Activated T-helper 1 cell treated with anti-CD3 and anti-CD28 coated beads, Interleukin-12 subunit alpha, Interleukin-12 subunit beta, Interleukin-2, Interleukin-4 antibody, amounts not matched to agents 30 ng/mL and 10 ng/mL and 1 ng/mL, durations not matched to agents 14 hours and 24 hours and 36 hours (primary cell): ENCODE measurements at regions not wholly inside any gene's neighbourhood (a gene's known extent, or its start where the extent isn't known, plus 50 kb on each side); places are given as distances from the start of the nearest gene placed in this dataset.

Experiments
- DNase-seq: peaks from one replicate; pipeline ENCODE4 v3.0.0; 2021; ENCODE audit warnings: low spot score
- H3K27ac Mint-ChIP-seq: one replicate; pipeline ENCODE4 v1.8.0; 2021; ENCODE audit warnings: mild to moderate bottlenecking, mixed read lengths
- H3K27me3 Mint-ChIP-seq: one replicate; pipeline ENCODE4 v1.8.0; 2022; ENCODE audit warnings: mild to moderate bottlenecking, moderate library complexity, mixed read lengths; ENCODE audit not compliant: insufficient read depth
- H3K36me3 Mint-ChIP-seq: one replicate; pipeline ENCODE4 v1.8.0; 2021; ENCODE audit warnings: low read depth, mixed read lengths
- H3K4me1 Mint-ChIP-seq: one replicate; pipeline ENCODE4 v1.8.0; 2021; ENCODE audit warnings: low read depth, mixed read lengths
- H3K4me3 Mint-ChIP-seq: one replicate; pipeline ENCODE4 v1.8.0; 2021; ENCODE audit warnings: mild to moderate bottlenecking, moderate library complexity, mixed read lengths
- H3K9me3 Mint-ChIP-seq: one replicate; pipeline ENCODE4 v1.8.0; 2021; ENCODE audit warnings: mixed read lengths
- intact Hi-C: fragments of 100-400 bp; cut with micrococcal nuclease; formaldehyde crosslinking; loops from one replicate; pipeline ENCODE4 v1.15.1; 2024

- H3K4me3 Mint-ChIP-seq, result no peak overlapping the region
- no peak for DNase-seq
- H3K9me3 Mint-ChIP-seq, result no peaks in the 10 kb centered on the region
- no peaks in the 10 kb centered on the region for H3K4me1 Mint-ChIP-seq
- H3K27me3 Mint-ChIP-seq, result peaks cover 4% of the 10 kb centered on the region
- no peaks in the 10 kb centered on the region for H3K36me3 Mint-ChIP-seq
- intact Hi-C loops, result no loop called here
- H3K27ac Mint-ChIP-seq, result no peak overlapping the region
Observed at GRCh38 chr13:75934889-75935288, 298.8 kb downstream of the LMO7 start.

GRCh38 chr13:75932636-75933035, 296.5 kb downstream of the LMO7 start:
- peaks cover 2% of the 10 kb centered on the region for H3K27me3 Mint-ChIP-seq
- intact Hi-C loops, result no loop called here
- H3K4me1 Mint-ChIP-seq, result no peaks in the 10 kb centered on the region
- no peaks in the 10 kb centered on the region for H3K9me3 Mint-ChIP-seq
- no peaks in the 10 kb centered on the region for H3K36me3 Mint-ChIP-seq
- H3K27ac Mint-ChIP-seq, result no peak overlapping the region
- H3K4me3 Mint-ChIP-seq, result no peak overlapping the region
- DNase-seq, result no peak

GRCh38 chr13:75931116-75931515, 295.0 kb downstream of the LMO7 start:
- Mint-ChIP-seq H3K36me3 (no peaks in the 10 kb centered on the region), H3K27me3 (peaks cover 2% of the 10 kb centered on the region), H3K4me3 (no peak overlapping the region), H3K27ac (no peak overlapping the region), H3K9me3 (no peaks in the 10 kb centered on the region), H3K4me1 (no peaks in the 10 kb centered on the region)
- no peak for DNase-seq
- intact Hi-C loops, result no loop called here

- H3K27me3 Mint-ChIP-seq, result no peaks in the 10 kb centered on the region
- H3K9me3 Mint-ChIP-seq, result no peaks in the 10 kb centered on the region
- intact Hi-C loops, result no loop called here
Observed at GRCh38 chr13:75929076-75929475, 292.9 kb downstream of the LMO7 start.

GRCh38 chr13:75927183-75927669, 291.1 kb downstream of the LMO7 start:
- H3K4me1 Mint-ChIP-seq, result no peaks in the 10 kb centered on the region
- DNase-seq, result no peak
- intact Hi-C loops, result no loop called here
- H3K9me3 Mint-ChIP-seq, result no peaks in the 10 kb centered on the region
- H3K4me3 Mint-ChIP-seq, result no peak overlapping the region
- H3K27me3 Mint-ChIP-seq, result no peaks in the 10 kb centered on the region
- H3K27ac Mint-ChIP-seq, result no peak overlapping the region
- no peaks in the 10 kb centered on the region for H3K36me3 Mint-ChIP-seq

More at GRCh38 chr13:75929076-75929475, 292.9 kb downstream of the LMO7 start:
- H3K4me3 Mint-ChIP-seq, result no peak overlapping the region
- no peaks in the 10 kb centered on the region for H3K36me3 Mint-ChIP-seq
- no peak for DNase-seq
- H3K27ac Mint-ChIP-seq, result no peak overlapping the region
- H3K4me1 Mint-ChIP-seq, result no peaks in the 10 kb centered on the region

GRCh38 chr13:75920536-75920935, 284.4 kb downstream of the LMO7 start:
- intact Hi-C loops, result no loop called here
- H3K4me3 Mint-ChIP-seq, result no peak overlapping the region
- peaks cover 2% of the 10 kb centered on the region for H3K27me3 Mint-ChIP-seq
- no peak for DNase-seq
- no peaks in the 10 kb centered on the region for H3K4me1 Mint-ChIP-seq
- H3K9me3 Mint-ChIP-seq, result no peaks in the 10 kb centered on the region
- H3K27ac Mint-ChIP-seq, result no peak overlapping the region
- no peaks in the 10 kb centered on the region for H3K36me3 Mint-ChIP-seq

- Mint-ChIP-seq H3K4me3 (no peak overlapping the region), H3K27me3 (peaks cover 2% of the 10 kb centered on the region), H3K9me3 (no peaks in the 10 kb centered on the region), H3K27ac (no peak overlapping the region), H3K36me3 (no peaks in the 10 kb centered on the region), H3K4me1 (no peaks in the 10 kb centered on the region)
- intact Hi-C loops, result no loop called here
- no peak for DNase-seq
Observed at GRCh38 chr13:75919660-75920199, 283.6 kb downstream of the LMO7 start.

GRCh38 chr13:75915066-75915465, 278.9 kb downstream of the LMO7 start:
- no peaks in the 10 kb centered on the region for H3K9me3 Mint-ChIP-seq
- H3K36me3 Mint-ChIP-seq, result no peaks in the 10 kb centered on the region
- peaks cover 2% of the 10 kb centered on the region for H3K27me3 Mint-ChIP-seq

GRCh38 chr13:75913925-75914324, 277.8 kb downstream of the LMO7 start:
- Mint-ChIP-seq H3K27ac (no peak overlapping the region), H3K36me3 (no peaks in the 10 kb centered on the region), H3K4me1 (no peaks in the 10 kb centered on the region), H3K9me3 (no peaks in the 10 kb centered on the region), H3K4me3 (no peak overlapping the region), H3K27me3 (peaks cover 2% of the 10 kb centered on the region)
- DNase-seq, result no peak
- intact Hi-C loops, result no loop called here

More at GRCh38 chr13:75915066-75915465, 278.9 kb downstream of the LMO7 start:
- Mint-ChIP-seq H3K4me1 (no peaks in the 10 kb centered on the region), H3K4me3 (no peak overlapping the region), H3K27ac (no peak overlapping the region)
- intact Hi-C loops, result no loop called here
- DNase-seq, result no peak

GRCh38 chr13:75910591-75910990, 274.5 kb downstream of the LMO7 start:
- H3K9me3 Mint-ChIP-seq, result no peaks in the 10 kb centered on the region
- H3K36me3 Mint-ChIP-seq, result no peaks in the 10 kb centered on the region
- intact Hi-C loops, result no loop called here
- no peaks in the 10 kb centered on the region for H3K4me1 Mint-ChIP-seq
- no peak for DNase-seq
- no peak overlapping the region for H3K27ac Mint-ChIP-seq
- no peak overlapping the region for H3K4me3 Mint-ChIP-seq
- H3K27me3 Mint-ChIP-seq, result peaks cover under 1% of the 10 kb centered on the region
